Activated CD8-positive, alpha-beta T cell treated with anti-CD3 and anti-CD28 coated beads for 36 hours (primary cell): ENCODE measurements at regions not wholly inside any gene's neighbourhood (a gene's known extent, or its start where the extent isn't known, plus 50 kb on each side); places are given as distances from the start of the nearest gene placed in this dataset.

ENCODE experiments used
- ATAC-seq: fragments of 200-7000 bp; cut with Tn5 transposase; one replicate; pipeline ENCODE4 v1.10.0; 2021; ENCODE audit warnings: mild to moderate bottlenecking, moderate library complexity
- CTCF ChIA-PET: fragments of 350-600 bp; sonication (Branson Sonifier 250); formaldehyde crosslinking; loops from one replicate; lab custom pipeline; 2021; ENCODE audit warnings: antibody characterized with exemption; lab: Charles Lee
- POLR2A ChIA-PET: fragments of 350-600 bp; sonication (Branson Sonifier 250); formaldehyde crosslinking; loops from one replicate; lab custom pipeline; 2021; ENCODE audit warnings: antibody characterized with exemption; lab: Charles Lee
- DNase-seq: peaks from one replicate; pipeline ENCODE4 v3.0.0-alpha.2; 2020
- H3K27ac Mint-ChIP-seq: one replicate; pipeline ENCODE4 v1.8.0; 2021; ENCODE audit warnings: mild to moderate bottlenecking, mixed read lengths
- H3K27me3 Mint-ChIP-seq: one replicate; pipeline ENCODE4 v1.8.0; 2021; ENCODE audit warnings: mixed read lengths
- H3K36me3 Mint-ChIP-seq: one replicate; pipeline ENCODE4 v1.8.0; 2021; ENCODE audit warnings: low read depth, mixed read lengths
- H3K4me1 Mint-ChIP-seq: one replicate; pipeline ENCODE4 v1.8.0; 2021; ENCODE audit warnings: low read depth, mixed read lengths
- H3K4me3 Mint-ChIP-seq: one replicate; pipeline ENCODE4 v1.8.0; 2021; ENCODE audit warnings: mild to moderate bottlenecking, moderate library complexity, mixed read lengths
- H3K9me3 Mint-ChIP-seq: one replicate; pipeline ENCODE4 v1.8.0; 2021; ENCODE audit warnings: mixed read lengths
- CTCF ChIP-seq: fragments of 200-600 bp; IDR thresholded peaks from one replicate; pipeline ENCODE4 v1.8.0; 2022; ENCODE audit warnings: antibody characterized with exemption, mild to moderate bottlenecking
- intact Hi-C: fragments of 100-400 bp; cut with micrococcal nuclease; formaldehyde crosslinking; loops from one replicate; pipeline ENCODE4 v1.10.0; 2022

- H3K9me3 Mint-ChIP-seq: no peaks in the 10 kb centered on the region
- no peak for ATAC-seq
- no peak overlapping the region for H3K27ac Mint-ChIP-seq
- H3K4me3 Mint-ChIP-seq: no peak overlapping the region
- intact Hi-C loops: no loop called here
- H3K27me3 Mint-ChIP-seq: no peaks in the 10 kb centered on the region
- H3K36me3 Mint-ChIP-seq: no peaks in the 10 kb centered on the region
- DNase-seq: no peak
- CTCF ChIA-PET: no interaction called here
- POLR2A ChIA-PET: no interaction called here
- H3K4me1 Mint-ChIP-seq: no peaks in the 10 kb centered on the region
- TF ChIP-seq CTCF: no peak
Observed at GRCh38 chr10:90389876-90390275, 468.0 kb downstream of the HTR7 start.

- Mint-ChIP-seq H3K27ac (no peak overlapping the region), H3K27me3 (no peaks in the 10 kb centered on the region), H3K9me3 (no peaks in the 10 kb centered on the region), H3K36me3 (no peaks in the 10 kb centered on the region), H3K4me3 (no peak overlapping the region), H3K4me1 (no peaks in the 10 kb centered on the region)
- no peak for DNase-seq
- ATAC-seq: no peak
- no peak for TF ChIP-seq CTCF
- ChIA-PET POLR2A (no interaction called here), CTCF (no interaction called here)
- intact Hi-C loops: no loop called here
Observed at GRCh38 chr10:90394311-90394710, 463.5 kb downstream of the HTR7 start.

GRCh38 chr10:90396721-90397120, 461.1 kb downstream of the HTR7 start:
- no peak for TF ChIP-seq CTCF
- H3K27ac Mint-ChIP-seq: no peak overlapping the region
- H3K27me3 Mint-ChIP-seq: no peaks in the 10 kb centered on the region
- no peaks in the 10 kb centered on the region for H3K9me3 Mint-ChIP-seq
- H3K4me1 Mint-ChIP-seq: no peaks in the 10 kb centered on the region
- ATAC-seq: no peak
- POLR2A ChIA-PET: no interaction called here
- H3K4me3 Mint-ChIP-seq: no peak overlapping the region
- DNase-seq: no peak
- CTCF ChIA-PET: interaction anchor here (0.6 kb wide), 1 partner anchor 135 kb away, joined by 3 read pairs; no protein-coding TSS in a partner anchor
- H3K36me3 Mint-ChIP-seq: no peaks in the 10 kb centered on the region
- intact Hi-C loops: no loop called here

GRCh38 chr10:90398566-90398965, 459.3 kb downstream of the HTR7 start:
- intact Hi-C loops: no loop called here
- Mint-ChIP-seq H3K27ac (no peak overlapping the region), H3K4me3 (no peak overlapping the region), H3K4me1 (no peaks in the 10 kb centered on the region), H3K36me3 (no peaks in the 10 kb centered on the region), H3K27me3 (no peaks in the 10 kb centered on the region), H3K9me3 (no peaks in the 10 kb centered on the region)
- no peak for ATAC-seq
- DNase-seq: no peak
- no peak for TF ChIP-seq CTCF
- ChIA-PET CTCF (no interaction called here), POLR2A (no interaction called here)

- Mint-ChIP-seq H3K27me3 (no peaks in the 10 kb centered on the region), H3K9me3 (no peaks in the 10 kb centered on the region), H3K27ac (no peak overlapping the region), H3K36me3 (no peaks in the 10 kb centered on the region), H3K4me3 (no peak overlapping the region), H3K4me1 (no peaks in the 10 kb centered on the region)
- ATAC-seq (no peak), DNase-seq (no peak)
- CTCF ChIA-PET: interaction anchor here (1.3 kb wide), 1 partner anchor 37 kb away, joined by 4 read pairs; no protein-coding TSS in a partner anchor
- TF ChIP-seq CTCF: no peak
- POLR2A ChIA-PET: no interaction called here
- intact Hi-C loops: no loop called here
Observed at GRCh38 chr10:90399782-90400181, 458.1 kb downstream of the HTR7 start.
